Fibroblast of lung (primary cell): ENCODE measurements at regions not wholly inside any gene's neighbourhood (a gene's known extent, or its start where the extent isn't known, plus 50 kb on each side); places are given as distances from the start of the nearest gene placed in this dataset.

ENCODE experiments used
- EZH2 ChIP-seq: IDR thresholded peaks from 2 replicates; pipeline ENCODE4 v1.5.1; 2012; ENCODE audit warnings: low read length, control low read depth, mild to moderate bottlenecking; ENCODE audit errors: missing control alignments
- TF ChIP-seq, protein P1 (sequence below), 2 donors: IDR thresholded peaks in 1 of 2; conservative IDR thresholded peaks in 1 of 2; 1 replicate in 1 of 2; 2 replicates in 1 of 2; pipeline ENCODE4 v1.5.1; 2011 to 2012; ENCODE audit warnings: low read length in 2 of 2, control low read depth in 1 of 2, inconsistent platforms in 1 of 2, low read depth in 1 of 2, mild to moderate bottlenecking in 1 of 2

DNA sequence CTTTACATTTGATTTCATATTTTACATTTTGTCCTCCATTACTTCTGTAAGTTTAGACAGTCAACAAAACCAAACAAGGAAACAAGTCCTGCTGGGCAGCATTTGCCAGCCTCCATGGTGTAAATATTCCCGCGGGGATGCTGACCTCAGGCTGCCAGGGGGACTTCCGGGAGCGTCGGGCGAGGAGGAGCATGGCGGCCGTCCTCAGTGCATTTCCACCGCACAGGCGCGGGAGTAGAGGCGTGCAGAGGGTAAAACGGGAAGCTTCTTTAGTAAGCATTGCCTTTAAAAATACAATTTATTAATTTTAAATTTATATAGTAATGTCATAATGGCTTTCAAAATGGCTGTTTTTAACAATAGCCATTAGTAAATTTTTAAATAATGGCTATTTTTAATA is 385.3 kb upstream of the IRX4 start:
- TF ChIP-seq, protein P1, sequence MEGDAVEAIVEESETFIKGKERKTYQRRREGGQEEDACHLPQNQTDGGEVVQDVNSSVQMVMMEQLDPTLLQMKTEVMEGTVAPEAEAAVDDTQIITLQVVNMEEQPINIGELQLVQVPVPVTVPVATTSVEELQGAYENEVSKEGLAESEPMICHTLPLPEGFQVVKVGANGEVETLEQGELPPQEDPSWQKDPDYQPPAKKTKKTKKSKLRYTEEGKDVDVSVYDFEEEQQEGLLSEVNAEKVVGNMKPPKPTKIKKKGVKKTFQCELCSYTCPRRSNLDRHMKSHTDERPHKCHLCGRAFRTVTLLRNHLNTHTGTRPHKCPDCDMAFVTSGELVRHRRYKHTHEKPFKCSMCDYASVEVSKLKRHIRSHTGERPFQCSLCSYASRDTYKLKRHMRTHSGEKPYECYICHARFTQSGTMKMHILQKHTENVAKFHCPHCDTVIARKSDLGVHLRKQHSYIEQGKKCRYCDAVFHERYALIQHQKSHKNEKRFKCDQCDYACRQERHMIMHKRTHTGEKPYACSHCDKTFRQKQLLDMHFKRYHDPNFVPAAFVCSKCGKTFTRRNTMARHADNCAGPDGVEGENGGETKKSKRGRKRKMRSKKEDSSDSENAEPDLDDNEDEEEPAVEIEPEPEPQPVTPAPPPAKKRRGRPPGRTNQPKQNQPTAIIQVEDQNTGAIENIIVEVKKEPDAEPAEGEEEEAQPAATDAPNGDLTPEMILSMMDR (conservative IDR thresholded peaks at IDR 0.05 in 1 of 2, IDR thresholded peaks at IDR 0.05 in 1 of 2; ENCODE audit: low read depth in 1 of 2, low read length in 2 of 2) = no peak
- TF ChIP-seq EZH2 = no peak
